ENCODE measurements at regions not wholly inside any gene's neighbourhood (a gene's known extent, or its start where the extent isn't known, plus 50 kb on each side); places are given as distances from the start of the nearest gene placed in this dataset.

DNA sequence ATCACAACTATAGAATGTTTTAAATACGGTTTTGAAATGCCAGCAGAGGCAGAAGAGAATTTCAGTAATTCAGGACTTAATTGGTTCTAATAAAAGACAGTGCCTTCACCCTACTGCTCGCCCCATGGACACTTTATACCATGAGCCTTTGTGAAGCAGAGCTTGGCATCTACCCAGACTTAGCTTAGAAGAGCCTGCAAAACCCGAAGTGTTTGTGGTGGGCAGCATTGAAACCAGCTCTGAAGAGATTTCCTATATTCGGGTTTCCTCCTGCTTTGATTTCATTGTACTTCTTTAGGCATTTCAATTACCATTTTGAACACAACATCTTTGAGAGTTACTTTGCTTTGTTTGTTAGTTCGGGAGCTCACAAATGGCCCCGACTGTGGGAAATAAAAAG is 185.1 kb upstream of the MTNR1B start:
- no peak for DNase-seq
- TF ChIP-seq, protein P1, sequence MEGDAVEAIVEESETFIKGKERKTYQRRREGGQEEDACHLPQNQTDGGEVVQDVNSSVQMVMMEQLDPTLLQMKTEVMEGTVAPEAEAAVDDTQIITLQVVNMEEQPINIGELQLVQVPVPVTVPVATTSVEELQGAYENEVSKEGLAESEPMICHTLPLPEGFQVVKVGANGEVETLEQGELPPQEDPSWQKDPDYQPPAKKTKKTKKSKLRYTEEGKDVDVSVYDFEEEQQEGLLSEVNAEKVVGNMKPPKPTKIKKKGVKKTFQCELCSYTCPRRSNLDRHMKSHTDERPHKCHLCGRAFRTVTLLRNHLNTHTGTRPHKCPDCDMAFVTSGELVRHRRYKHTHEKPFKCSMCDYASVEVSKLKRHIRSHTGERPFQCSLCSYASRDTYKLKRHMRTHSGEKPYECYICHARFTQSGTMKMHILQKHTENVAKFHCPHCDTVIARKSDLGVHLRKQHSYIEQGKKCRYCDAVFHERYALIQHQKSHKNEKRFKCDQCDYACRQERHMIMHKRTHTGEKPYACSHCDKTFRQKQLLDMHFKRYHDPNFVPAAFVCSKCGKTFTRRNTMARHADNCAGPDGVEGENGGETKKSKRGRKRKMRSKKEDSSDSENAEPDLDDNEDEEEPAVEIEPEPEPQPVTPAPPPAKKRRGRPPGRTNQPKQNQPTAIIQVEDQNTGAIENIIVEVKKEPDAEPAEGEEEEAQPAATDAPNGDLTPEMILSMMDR (IDR thresholded peaks at IDR 0.05): no peak
- no peak for TF ChIP-seq POLR2A (IDR thresholded peaks at IDR 0.05)
- Histone ChIP-seq H3K27me3 (no peaks in the 10 kb centered on the region), H3K36me3 (no peaks in the 10 kb centered on the region), H3K4me3 (no peak overlapping the region), H3K9me3 (no peaks in the 10 kb centered on the region), H3K4me1 (no peaks in the 10 kb centered on the region), H3K27ac (no peak overlapping the region)
- ATAC-seq: no peak
- WGBS (ENCODE audit: insufficient coverage, low coverage, low lambda C conversion rate, missing lambda C conversion rate): 21% methylated on average over 5 of the region's 6 CpGs
- intact Hi-C loops (cut with DNase I): no loop called here

DNA sequence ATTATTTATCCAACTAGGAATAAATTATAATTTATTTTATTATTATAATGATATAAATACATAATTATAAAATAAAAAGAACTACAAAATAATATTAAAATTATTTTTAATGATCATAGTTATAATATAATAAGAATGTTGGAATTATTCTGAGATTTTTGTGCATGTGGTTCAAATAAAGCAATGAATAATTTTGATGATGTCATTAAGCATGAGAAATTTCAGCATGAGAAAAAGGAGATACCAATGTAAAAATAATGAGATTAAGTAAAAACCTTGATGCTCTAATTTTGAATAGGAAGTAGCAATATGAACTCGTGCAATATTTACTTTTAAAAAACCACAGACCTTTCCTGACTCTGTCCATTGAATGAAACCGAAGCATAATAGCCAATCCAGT is 181.8 kb upstream of the MTNR1B start:
- intact Hi-C loops (cut with DNase I): no loop called here

DNA sequence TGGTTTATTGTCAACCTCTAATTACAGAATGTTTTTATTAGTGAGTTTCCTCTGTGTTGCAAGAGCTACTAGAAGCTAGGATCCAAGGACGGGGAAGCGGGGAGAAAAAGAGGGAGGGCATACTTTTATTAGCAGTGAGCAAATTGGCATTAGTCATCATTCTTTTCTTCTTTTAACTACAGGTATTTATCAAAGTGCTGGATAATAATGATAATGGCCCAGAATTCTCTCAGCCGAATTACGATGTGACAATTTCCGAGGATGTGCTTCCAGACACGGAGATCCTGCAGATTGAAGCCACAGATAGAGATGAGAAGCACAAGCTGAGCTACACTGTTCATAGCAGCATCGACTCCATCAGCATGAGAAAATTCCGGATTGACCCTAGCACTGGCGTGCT is 179.7 kb upstream of the MTNR1B start:
- no peak for ATAC-seq
- Histone ChIP-seq H3K4me3 (no peak overlapping the region), H3K27ac (no peak overlapping the region), H3K27me3 (no peaks in the 10 kb centered on the region), H3K4me1 (no peaks in the 10 kb centered on the region), H3K36me3 (no peaks in the 10 kb centered on the region), H3K9me3 (no peaks in the 10 kb centered on the region)
- TF ChIP-seq POLR2A (IDR thresholded peaks at IDR 0.05): no peak
- TF ChIP-seq, protein P1 (IDR thresholded peaks at IDR 0.05): no peak
- 77% methylated on average over 9 of the region's 9 CpGs for WGBS (ENCODE audit: insufficient coverage, low coverage, low lambda C conversion rate, missing lambda C conversion rate)
- DNase-seq: no peak
- intact Hi-C loops (cut with DNase I): no loop called here

More for the DNA sequence above, 181.8 kb upstream of the MTNR1B start:
- H3K27me3 ChIP-seq: no peaks in the 10 kb centered on the region
- 43% methylated on average over 2 of the region's 2 CpGs for WGBS (ENCODE audit: insufficient coverage, low coverage, low lambda C conversion rate, missing lambda C conversion rate)
- DNase-seq: no peak
- no peak for TF ChIP-seq POLR2A (IDR thresholded peaks at IDR 0.05)
- TF ChIP-seq, protein P1 (IDR thresholded peaks at IDR 0.05): no peak
- H3K4me3 ChIP-seq: no peak overlapping the region
- H3K9me3 ChIP-seq: no peaks in the 10 kb centered on the region
- no peaks in the 10 kb centered on the region for H3K4me1 ChIP-seq
- H3K27ac ChIP-seq: no peak overlapping the region
- no peak for ATAC-seq
- no peaks in the 10 kb centered on the region for H3K36me3 ChIP-seq

DNA sequence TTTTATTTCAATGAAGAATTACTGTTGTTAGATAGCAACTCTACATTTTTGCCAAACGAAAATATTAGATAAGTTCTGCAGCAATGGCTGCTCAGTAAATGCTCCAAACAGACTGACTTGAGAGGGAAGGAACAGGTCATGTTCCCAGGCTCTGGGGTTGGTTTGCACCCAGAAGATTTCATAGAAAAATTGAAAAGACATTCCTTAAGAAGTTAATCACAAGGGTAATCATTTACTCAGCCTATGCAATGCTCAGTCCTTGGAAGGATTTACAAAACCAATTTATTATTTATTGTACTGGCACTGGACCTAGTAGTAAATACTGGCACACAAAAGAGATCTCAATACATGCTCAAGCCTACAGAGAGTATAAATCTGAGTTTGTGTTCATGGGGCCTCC is 179.1 kb upstream of the MTNR1B start:
- Histone ChIP-seq H3K4me1 (no peaks in the 10 kb centered on the region), H3K27me3 (no peaks in the 10 kb centered on the region), H3K27ac (no peak overlapping the region), H3K9me3 (no peaks in the 10 kb centered on the region), H3K4me3 (no peak overlapping the region), H3K36me3 (no peaks in the 10 kb centered on the region)
- intact Hi-C loops (cut with DNase I): no loop called here
- ATAC-seq (no peak), DNase-seq (no peak)
- 16% methylated on average over 1 of the region's 1 CpG for WGBS (ENCODE audit: insufficient coverage, low coverage, low lambda C conversion rate, missing lambda C conversion rate)
- no peak for TF ChIP-seq POLR2A (IDR thresholded peaks at IDR 0.05)
- TF ChIP-seq, protein P1 (IDR thresholded peaks at IDR 0.05): no peak

DNA sequence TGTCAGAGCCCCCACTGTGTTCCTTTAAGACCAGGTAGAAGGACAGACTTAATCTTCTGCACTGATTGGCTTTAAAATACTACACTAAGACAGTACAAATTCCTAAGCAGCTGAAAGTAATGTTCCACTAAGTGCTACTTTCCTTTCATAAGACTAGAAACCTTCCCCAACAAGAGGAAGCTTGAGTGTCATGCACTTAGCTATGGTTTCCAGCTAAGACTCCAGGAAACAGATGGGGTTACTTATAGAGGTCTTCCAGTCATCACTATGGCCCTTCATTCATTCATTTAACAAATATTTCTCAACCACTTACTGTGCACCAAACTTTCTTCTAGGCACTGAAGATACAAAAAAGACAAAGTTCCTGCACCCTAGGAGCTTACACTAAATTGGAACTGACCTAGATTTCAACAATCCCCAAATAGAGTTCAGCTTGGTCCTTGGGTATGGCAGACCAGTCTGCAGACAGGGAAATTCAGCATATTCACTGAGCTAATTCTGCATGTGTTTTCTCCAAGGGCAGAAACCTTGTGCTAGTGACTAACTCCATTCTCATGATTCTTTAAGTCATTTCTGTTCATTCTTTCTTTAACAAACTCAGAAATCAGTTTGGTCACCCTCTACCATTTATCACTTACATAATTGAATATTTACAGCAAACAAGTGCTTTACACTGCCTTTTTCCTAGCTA is 178.4 kb upstream of the MTNR1B start:
- no peak overlapping the region for H3K4me3 ChIP-seq
- no peaks in the 10 kb centered on the region for H3K27me3 ChIP-seq
- H3K27ac ChIP-seq: no peak overlapping the region
- TF ChIP-seq POLR2A (IDR thresholded peaks at IDR 0.05): no peak
- TF ChIP-seq, protein P1 (IDR thresholded peaks at IDR 0.05): no peak
- no peaks in the 10 kb centered on the region for H3K36me3 ChIP-seq
- H3K9me3 ChIP-seq: no peaks in the 10 kb centered on the region
- intact Hi-C loops (cut with DNase I): no loop called here
- H3K4me1 ChIP-seq: no peaks in the 10 kb centered on the region
- DNase-seq: no peak
- no peak for ATAC-seq
